ENCODE measurements at regions not wholly inside any gene's neighbourhood (a gene's known extent, or its start where the extent isn't known, plus 50 kb on each side); places are given as distances from the start of the nearest gene placed in this dataset.
"Not testable (repeated sequence)": the region's sequence is repeated elsewhere in the genome, so short reads cannot be mapped to it uniquely, and the experiment has no call there.

- not testable (repeated sequence) for DNase-seq
Measured at GRCh38 chr22:22296047-22296446, 51.5 kb downstream of the VPREB1 start.

- DNase-seq, result not testable (repeated sequence)
Measured at GRCh38 chr22:22297159-22297793, 52.7 kb downstream of the VPREB1 start.

GRCh38 chr22:22297794-22298653 lies 53.4 kb downstream of the VPREB1 start:
- DNase-seq, result peak; percentile 79

- DNase-seq, result not testable (repeated sequence)
Measured at GRCh38 chr22:22298654-22299009, 54.0 kb downstream of the VPREB1 start.

- DNase-seq, result not testable (repeated sequence)
Measured at GRCh38 chr22:22300511-22300910, 55.9 kb downstream of the VPREB1 start.

GRCh38 chr22:22300946-22301345 lies 56.4 kb downstream of the VPREB1 start:
- not testable (repeated sequence) for DNase-seq

- no peak for DNase-seq
Measured at GRCh38 chr22:22316589-22316988, 72.0 kb downstream of the VPREB1 start.

- no peak for DNase-seq
Measured at GRCh38 chr22:22318723-22319465, 74.3 kb downstream of the VPREB1 start.

GRCh38 chr22:22321743-22322611 lies 77.4 kb downstream of the VPREB1 start:
- DNase-seq, result peak; percentile 56

GRCh38 chr22:22322792-22323191 lies 78.2 kb downstream of the VPREB1 start:
- no peak for DNase-seq

- DNase-seq, result no peak
Measured at GRCh38 chr22:22327723-22328122, 83.1 kb downstream of the VPREB1 start.

- DNase-seq, result no peak
Measured at GRCh38 chr22:22329792-22330191, 85.2 kb downstream of the VPREB1 start.

- DNase-seq, result not testable (repeated sequence)
Measured at GRCh38 chr22:22335640-22336039, 91.1 kb downstream of the VPREB1 start.

GRCh38 chr22:22336333-22336732 lies 91.7 kb downstream of the VPREB1 start:
- not testable (repeated sequence) for DNase-seq

- not testable (repeated sequence) for DNase-seq
Measured at GRCh38 chr22:22338778-22339177, 94.2 kb downstream of the VPREB1 start.

- no peak for DNase-seq
Measured at GRCh38 chr22:22341736-22342135, 97.2 kb downstream of the VPREB1 start.

GRCh38 chr22:22342697-22343580 lies 98.4 kb downstream of the VPREB1 start:
- DNase-seq, result peak; percentile 21

- DNase-seq, result no peak
Measured at GRCh38 chr22:22343581-22344296, 99.2 kb downstream of the VPREB1 start.

- DNase-seq, result no peak
Measured at GRCh38 chr22:22344430-22344829, 99.8 kb downstream of the VPREB1 start.

GRCh38 chr22:22345781-22346180 lies 101.2 kb downstream of the VPREB1 start:
- DNase-seq, result no peak
